Esophagus squamous epithelium (tissue), 4 donors: ENCODE measurements at regions not wholly inside any gene's neighbourhood (a gene's known extent, or its start where the extent isn't known, plus 50 kb on each side); places are given as distances from the start of the nearest gene placed in this dataset.

Experiments used
- CTCF ChIP-seq, 6 experiments: fragments of 450-650 bp in 4 of 6; fragments of 200-600 bp in 2 of 6; sonication (generic) in 2 of 6; IDR thresholded peaks; one replicate each; pipeline ENCODE4 v1.5.1; 2016 to 2019; ENCODE audit warnings: antibody characterized with exemption in 6 of 6, mild to moderate bottlenecking in 4 of 6, moderate library complexity in 4 of 6
- POLR2A ChIP-seq, 4 donors: fragments of 450-650 bp; IDR thresholded peaks; one replicate each; pipeline ENCODE4 v1.6.1; 2017; ENCODE audit warnings: antibody characterized with exemption in 4 of 4, mild to moderate bottlenecking in 4 of 4, moderate library complexity in 3 of 4

- TF ChIP-seq CTCF (IDR thresholded peaks at IDR 0.05), result no peak
- no peak for TF ChIP-seq POLR2A (IDR thresholded peaks at IDR 0.05)
These were observed 58.2 kb upstream of the GGTA1 start for GRCh38 chr9:121557581-121558447.
